ENCODE measurements at regions not wholly inside any gene's neighbourhood (a gene's known extent, or its start where the extent isn't known, plus 50 kb on each side); places are given as distances from the start of the nearest gene placed in this dataset.

DNA sequence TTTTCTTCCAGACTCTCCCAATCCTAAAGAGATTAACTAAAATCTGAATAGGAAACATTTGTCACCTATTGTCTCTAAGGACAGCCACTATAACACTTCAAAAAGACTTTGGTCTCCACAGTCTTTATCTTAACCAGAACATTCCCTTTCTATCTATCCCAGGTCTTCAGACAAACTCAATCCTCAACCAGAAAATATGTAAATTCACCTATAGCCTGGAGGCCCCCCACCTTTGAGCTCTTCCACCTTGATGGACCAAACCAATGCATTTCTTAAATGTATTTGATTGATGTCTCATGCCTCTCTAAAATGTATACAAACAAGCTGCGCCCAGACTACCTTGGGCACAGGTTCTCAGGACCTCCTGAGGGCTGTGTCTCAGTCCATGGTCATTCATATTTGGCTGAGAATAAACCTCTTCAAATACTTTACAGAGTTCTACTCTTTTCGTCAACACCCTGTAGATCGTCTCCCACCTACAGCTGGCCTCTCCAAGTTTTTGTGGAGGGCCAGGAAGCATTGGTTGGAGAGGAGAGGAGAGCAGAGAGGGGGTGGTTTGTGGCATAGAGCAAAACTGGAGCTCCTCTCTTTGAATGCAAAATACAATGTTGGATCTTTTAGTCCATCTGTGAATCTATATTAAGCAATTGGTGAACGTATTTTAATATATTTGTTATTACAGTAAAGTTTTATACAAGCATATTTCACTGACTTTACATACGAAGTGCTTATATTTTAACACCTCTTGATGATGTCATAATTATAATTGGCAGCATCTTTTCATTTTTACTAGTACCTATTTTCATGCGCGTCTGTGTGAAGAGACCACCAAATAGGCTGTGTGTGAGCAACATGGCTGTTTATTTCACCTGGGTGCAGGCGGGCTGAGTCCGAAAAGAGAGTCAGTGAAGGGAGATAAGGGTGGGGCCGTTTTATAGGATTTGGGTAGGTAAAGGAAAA, 230.7 kb upstream of the DUSP10 start:
- TF ChIP-seq, protein P1, sequence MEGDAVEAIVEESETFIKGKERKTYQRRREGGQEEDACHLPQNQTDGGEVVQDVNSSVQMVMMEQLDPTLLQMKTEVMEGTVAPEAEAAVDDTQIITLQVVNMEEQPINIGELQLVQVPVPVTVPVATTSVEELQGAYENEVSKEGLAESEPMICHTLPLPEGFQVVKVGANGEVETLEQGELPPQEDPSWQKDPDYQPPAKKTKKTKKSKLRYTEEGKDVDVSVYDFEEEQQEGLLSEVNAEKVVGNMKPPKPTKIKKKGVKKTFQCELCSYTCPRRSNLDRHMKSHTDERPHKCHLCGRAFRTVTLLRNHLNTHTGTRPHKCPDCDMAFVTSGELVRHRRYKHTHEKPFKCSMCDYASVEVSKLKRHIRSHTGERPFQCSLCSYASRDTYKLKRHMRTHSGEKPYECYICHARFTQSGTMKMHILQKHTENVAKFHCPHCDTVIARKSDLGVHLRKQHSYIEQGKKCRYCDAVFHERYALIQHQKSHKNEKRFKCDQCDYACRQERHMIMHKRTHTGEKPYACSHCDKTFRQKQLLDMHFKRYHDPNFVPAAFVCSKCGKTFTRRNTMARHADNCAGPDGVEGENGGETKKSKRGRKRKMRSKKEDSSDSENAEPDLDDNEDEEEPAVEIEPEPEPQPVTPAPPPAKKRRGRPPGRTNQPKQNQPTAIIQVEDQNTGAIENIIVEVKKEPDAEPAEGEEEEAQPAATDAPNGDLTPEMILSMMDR (conservative IDR thresholded peaks at IDR 0.05), result no peak
- no peak for TF ChIP-seq EZH2 (IDR thresholded peaks at IDR 0.05; ENCODE audit: low read depth)

All from PC-9 (cell line).